Endodermal cell (in vitro differentiated cells): ENCODE measurements at regions not wholly inside any gene's neighbourhood (a gene's known extent, or its start where the extent isn't known, plus 50 kb on each side); places are given as distances from the start of the nearest gene placed in this dataset.

Source experiments
- DNase-seq: peaks from one replicate; pipeline ENCODE4 v3.0.0-alpha.2; 2017
- H3K27ac ChIP-seq: 2 replicates; pipeline ENCODE4 v1.5.1; 2013; ENCODE audit warnings: mild to moderate bottlenecking, low read depth, low read length, moderate library complexity
- H3K27me3 ChIP-seq: 2 replicates; pipeline ENCODE4 v1.6.1; 2013; ENCODE audit warnings: mild to moderate bottlenecking, low read length, moderate library complexity; ENCODE audit not compliant: insufficient read depth, control insufficient read depth, poor library complexity, severe bottlenecking
- H3K36me3 ChIP-seq: 2 replicates; pipeline ENCODE4 v1.7.0; 2013; ENCODE audit warnings: mild to moderate bottlenecking, low read length, moderate library complexity; ENCODE audit not compliant: control insufficient read depth, insufficient read depth
- H3K4me1 ChIP-seq: one replicate; pipeline ENCODE4 v1.7.0; 2013; ENCODE audit warnings: low read length; ENCODE audit not compliant: control insufficient read depth, insufficient read depth
- H3K4me3 ChIP-seq: 2 replicates; pipeline ENCODE4 v1.5.1; 2013; ENCODE audit warnings: mild to moderate bottlenecking, low read length, moderate library complexity
- H3K9ac ChIP-seq: 2 replicates; pipeline ENCODE4 v1.6.1; 2013; ENCODE audit warnings: mild to moderate bottlenecking, low read length, moderate library complexity; ENCODE audit not compliant: poor library complexity, severe bottlenecking; ENCODE audit errors: extremely low read depth
- H3K9me3 ChIP-seq: 2 replicates; pipeline ENCODE4 v1.6.1; 2013; ENCODE audit warnings: mild to moderate bottlenecking, low read length, moderate library complexity; ENCODE audit not compliant: control insufficient read depth
- H3K27ac Mint-ChIP-seq: 2 replicates; pipeline ENCODE4 v1.8.0; 2020; ENCODE audit warnings: mixed read lengths
- H3K27me3 Mint-ChIP-seq: 2 replicates; pipeline ENCODE4 v1.8.0; 2021; ENCODE audit warnings: mild to moderate bottlenecking, mixed read lengths; ENCODE audit not compliant: insufficient read depth
- H3K36me3 Mint-ChIP-seq: 2 replicates; pipeline ENCODE4 v1.8.0; 2020; ENCODE audit warnings: low read depth, mixed read lengths
- H3K4me1 Mint-ChIP-seq: 2 replicates; pipeline ENCODE4 v1.8.0; 2020; ENCODE audit warnings: mixed read lengths
- H3K4me3 Mint-ChIP-seq: 2 replicates; pipeline ENCODE4 v1.8.0; 2020; ENCODE audit warnings: mild to moderate bottlenecking, moderate library complexity, mixed read lengths
- H3K9me3 Mint-ChIP-seq: 2 replicates; pipeline ENCODE4 v1.8.0; 2020; ENCODE audit warnings: mild to moderate bottlenecking, mixed read lengths
- WGBS, 2 experiments: methylation state at CpG; one replicate each; pipeline versions ENCODE4 v1.1.5 to v1.1.7; 2013; ENCODE audit warnings: missing lambda C conversion rate in 2 of 2, mixed read lengths in 1 of 2; ENCODE audit not compliant: insufficient coverage in 1 of 2, insufficient read length in 1 of 2; 5-methylcytosine and 5-hydroxymethylcytosine counted together
- TF ChIP-seq, protein P1 (sequence below): fragments of 200-600 bp; sonication (generic); conservative IDR thresholded peaks from 2 replicates; pipeline ENCODE4 v1.5.0; 2021; ENCODE audit warnings: antibody characterized with exemption, mild to moderate bottlenecking

DNA sequence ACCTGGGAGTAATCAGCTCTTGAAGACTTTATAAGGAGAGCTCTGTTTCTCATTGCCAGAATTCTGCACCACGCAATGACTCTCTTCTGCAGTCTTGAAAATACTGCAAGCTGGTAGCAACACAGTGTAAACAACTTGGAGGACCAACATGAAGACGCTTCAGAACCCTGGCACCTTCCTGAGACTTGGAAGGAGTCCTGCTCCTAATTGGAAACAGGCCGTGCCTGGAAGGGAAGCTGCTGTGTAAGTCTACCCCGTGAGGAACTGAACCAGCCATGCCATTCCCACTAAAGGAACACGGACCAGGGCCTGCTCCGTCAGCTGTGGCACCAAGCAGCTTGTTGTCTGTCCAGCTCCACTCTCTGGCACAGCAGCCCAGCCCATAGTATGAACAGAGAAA, 171.1 kb downstream of the PAX3 start:
- Histone ChIP-seq H3K4me3 (no peak overlapping the region), H3K9me3 (no peaks in the 10 kb centered on the region), H3K4me1 (no peaks in the 10 kb centered on the region), H3K27ac (no peak overlapping the region), H3K9ac (no peak overlapping the region), H3K36me3 (no peaks in the 10 kb centered on the region), H3K27me3 (peaks cover 4% of the 10 kb centered on the region)
- Mint-ChIP-seq H3K4me1 (no peaks in the 10 kb centered on the region), H3K27ac (no peak overlapping the region), H3K36me3 (no peaks in the 10 kb centered on the region), H3K9me3 (no peaks in the 10 kb centered on the region), H3K4me3 (no peak overlapping the region), H3K27me3 (peaks cover 20% of the 10 kb centered on the region)
- DNase-seq: no peak
- TF ChIP-seq, protein P1, sequence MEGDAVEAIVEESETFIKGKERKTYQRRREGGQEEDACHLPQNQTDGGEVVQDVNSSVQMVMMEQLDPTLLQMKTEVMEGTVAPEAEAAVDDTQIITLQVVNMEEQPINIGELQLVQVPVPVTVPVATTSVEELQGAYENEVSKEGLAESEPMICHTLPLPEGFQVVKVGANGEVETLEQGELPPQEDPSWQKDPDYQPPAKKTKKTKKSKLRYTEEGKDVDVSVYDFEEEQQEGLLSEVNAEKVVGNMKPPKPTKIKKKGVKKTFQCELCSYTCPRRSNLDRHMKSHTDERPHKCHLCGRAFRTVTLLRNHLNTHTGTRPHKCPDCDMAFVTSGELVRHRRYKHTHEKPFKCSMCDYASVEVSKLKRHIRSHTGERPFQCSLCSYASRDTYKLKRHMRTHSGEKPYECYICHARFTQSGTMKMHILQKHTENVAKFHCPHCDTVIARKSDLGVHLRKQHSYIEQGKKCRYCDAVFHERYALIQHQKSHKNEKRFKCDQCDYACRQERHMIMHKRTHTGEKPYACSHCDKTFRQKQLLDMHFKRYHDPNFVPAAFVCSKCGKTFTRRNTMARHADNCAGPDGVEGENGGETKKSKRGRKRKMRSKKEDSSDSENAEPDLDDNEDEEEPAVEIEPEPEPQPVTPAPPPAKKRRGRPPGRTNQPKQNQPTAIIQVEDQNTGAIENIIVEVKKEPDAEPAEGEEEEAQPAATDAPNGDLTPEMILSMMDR: no peak
- 91 to 94% methylated on average over 4 to 6 of the region's 6 CpGs for WGBS, 2 experiments

DNA sequence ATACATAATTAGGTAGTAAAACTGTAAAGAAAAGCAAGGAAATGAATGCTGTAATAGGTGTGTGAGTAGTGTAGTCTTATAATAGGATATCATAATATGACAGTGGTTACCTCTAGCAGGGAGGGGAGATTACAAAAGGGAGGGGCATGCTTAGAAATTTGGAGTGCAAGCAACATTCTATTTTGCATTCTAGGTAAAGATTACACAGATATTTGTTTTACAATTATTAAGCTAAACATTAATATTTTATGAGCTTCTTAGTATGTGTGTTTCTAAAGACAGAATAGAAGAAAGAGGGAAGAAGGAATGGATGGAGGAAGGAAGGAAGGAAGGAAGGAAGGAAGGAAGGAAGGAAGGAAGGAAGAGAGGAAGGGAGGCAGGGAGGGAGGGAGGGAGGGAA, 177.9 kb downstream of the PAX3 start:
- H3K9me3 ChIP-seq: no peaks in the 10 kb centered on the region
- H3K27ac ChIP-seq: no peak overlapping the region
- H3K4me1 Mint-ChIP-seq: no peaks in the 10 kb centered on the region
- TF ChIP-seq, protein P1: no peak
- no peaks in the 10 kb centered on the region for H3K4me1 ChIP-seq
- no peaks in the 10 kb centered on the region for H3K9me3 Mint-ChIP-seq
- H3K27me3 ChIP-seq: peaks cover 4% of the 10 kb centered on the region
- no peak overlapping the region for H3K4me3 ChIP-seq
- DNase-seq: no peak
- no peak overlapping the region for H3K4me3 Mint-ChIP-seq
- no peak overlapping the region for H3K9ac ChIP-seq
- no peaks in the 10 kb centered on the region for H3K36me3 ChIP-seq
- no peak overlapping the region for H3K27ac Mint-ChIP-seq
- peaks cover 43% of the 10 kb centered on the region for H3K27me3 Mint-ChIP-seq
- H3K36me3 Mint-ChIP-seq: no peaks in the 10 kb centered on the region

DNA sequence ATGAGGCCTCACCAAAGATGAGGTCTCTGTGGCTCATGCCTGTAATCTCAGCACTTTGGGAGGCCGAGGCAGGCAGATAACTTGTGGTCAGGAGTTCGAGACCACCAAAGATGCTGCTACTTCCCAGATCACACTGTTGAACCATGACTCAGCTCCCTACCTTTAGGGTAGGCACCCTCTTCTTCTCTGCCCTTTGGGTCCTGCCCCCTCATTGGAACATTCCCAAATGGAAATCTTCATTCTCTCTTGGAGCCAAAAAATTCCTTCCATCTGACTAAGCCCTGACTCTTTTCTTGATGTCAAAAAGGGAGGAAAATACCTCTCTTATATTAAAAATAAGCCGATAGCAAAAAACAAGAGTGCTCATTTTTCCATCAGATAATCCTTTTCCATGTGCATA, 183.5 kb downstream of the PAX3 start:
- Mint-ChIP-seq H3K4me3 (no peak overlapping the region), H3K27ac (no peak overlapping the region), H3K27me3 (peaks cover 35% of the 10 kb centered on the region), H3K9me3 (no peaks in the 10 kb centered on the region), H3K36me3 (no peaks in the 10 kb centered on the region), H3K4me1 (no peaks in the 10 kb centered on the region)
- H3K9me3 ChIP-seq: no peaks in the 10 kb centered on the region
- no peaks in the 10 kb centered on the region for H3K27me3 ChIP-seq
- no peaks in the 10 kb centered on the region for H3K4me1 ChIP-seq
- WGBS, 2 experiments: 95 to 100% methylated on average over 1 to 2 of the region's 3 CpGs
- no peak for DNase-seq
- no peak overlapping the region for H3K4me3 ChIP-seq
- TF ChIP-seq, protein P1: no peak
- no peak overlapping the region for H3K27ac ChIP-seq
- no peak overlapping the region for H3K9ac ChIP-seq
- H3K36me3 ChIP-seq: no peaks in the 10 kb centered on the region
